H54 (cell line): ENCODE measurements at regions not wholly inside any gene's neighbourhood (a gene's known extent, or its start where the extent isn't known, plus 50 kb on each side); places are given as distances from the start of the nearest gene placed in this dataset.

Experiments used
- DNase-seq: peaks from one replicate; pipeline ENCODE4 v3.0.0; 2011; ENCODE audit warnings: low spot score, mixed read lengths; ENCODE audit not compliant: insufficient read length
- FAIRE-seq: peaks from 3 replicates; lab custom pipeline; 2011; peaks lifted over from hg19 to GRCh38; lab: Jason Lieb, UNC
- POLR2A ChIP-seq: IDR thresholded peaks from 2 replicates; pipeline ENCODE4 v1.6.1; 2011; ENCODE audit warnings: low read depth, mild to moderate bottlenecking, low read length

DNA sequence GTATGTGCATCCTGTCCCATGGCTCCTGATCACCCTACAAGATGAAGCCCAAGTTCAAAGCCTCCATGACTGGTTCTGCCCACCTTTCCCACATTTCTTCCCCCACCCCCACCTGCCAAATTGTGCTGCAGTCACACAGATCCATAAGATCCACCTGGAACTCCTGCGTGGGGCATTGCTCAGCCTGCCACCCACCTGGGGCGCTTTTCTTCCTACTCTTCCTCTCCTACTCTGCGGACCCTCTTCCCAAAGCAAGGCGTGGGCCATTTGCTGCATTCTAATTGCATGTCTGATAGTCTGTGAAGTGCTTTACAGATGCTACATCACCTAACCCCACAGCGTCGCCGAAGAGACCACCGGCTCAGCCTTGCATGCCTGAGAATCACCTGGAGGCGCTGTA is 402.4 kb upstream of the ID2 start:
- FAIRE-seq (no peak), DNase-seq (no peak)
- no peak for TF ChIP-seq POLR2A

DNA sequence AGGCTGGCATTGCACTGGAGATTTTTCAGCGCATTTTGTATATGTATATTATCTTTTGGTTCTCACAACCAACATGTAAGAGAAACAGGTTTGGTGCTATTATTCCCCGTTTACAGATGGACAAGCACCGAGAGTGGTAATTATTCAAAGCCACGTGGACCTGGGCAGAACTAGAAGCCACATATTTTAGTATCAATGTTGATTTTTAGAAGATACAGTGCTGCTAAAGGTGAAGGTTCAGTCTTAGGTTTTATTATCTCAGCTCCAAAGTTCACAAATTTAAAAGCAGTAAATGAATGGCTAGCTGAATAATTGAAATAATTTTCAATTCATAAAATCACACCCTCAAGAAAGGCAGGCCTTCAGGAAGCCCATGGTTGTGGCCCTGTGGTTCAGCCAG is 400.6 kb upstream of the ID2 start:
- DNase-seq (no peak), FAIRE-seq (no peak)
- no peak for TF ChIP-seq POLR2A

- no peak for DNase-seq
- no peak for FAIRE-seq
- TF ChIP-seq POLR2A = no peak
Measured at GRCh38 chr2:8281950-8282857, 399.7 kb upstream of the ID2 start.

- no peak for TF ChIP-seq POLR2A
- FAIRE-seq = no peak
Measured at GRCh38 chr2:8282858-8283252, 399.0 kb upstream of the ID2 start.

GRCh38 chr2:8285081-8285480 is 396.8 kb upstream of the ID2 start:
- no peak for FAIRE-seq
- DNase-seq = no peak
- no peak for TF ChIP-seq POLR2A

More at GRCh38 chr2:8282858-8283252, 399.0 kb upstream of the ID2 start:
- DNase-seq = no peak

DNA sequence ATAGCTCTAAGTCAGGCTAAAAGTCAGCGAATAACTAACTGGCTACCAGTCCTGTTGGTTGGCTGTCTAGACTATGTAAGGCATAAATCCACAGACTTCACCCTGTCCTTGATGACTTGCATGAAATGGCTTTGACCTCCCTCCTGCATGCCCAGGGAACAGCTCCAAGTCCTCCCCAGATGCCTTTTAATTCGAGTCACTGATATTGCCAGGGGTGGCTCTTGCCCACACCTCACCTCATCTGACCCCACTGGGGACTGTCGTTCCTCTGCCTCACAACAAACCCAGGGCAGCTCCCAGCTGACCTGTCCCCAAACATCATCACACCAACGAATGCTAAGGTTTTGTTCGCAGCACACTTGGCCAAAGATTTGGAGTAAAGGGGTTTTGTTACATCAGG is 396.0 kb upstream of the ID2 start:
- TF ChIP-seq POLR2A = no peak
- DNase-seq (no peak), FAIRE-seq (no peak)

DNA sequence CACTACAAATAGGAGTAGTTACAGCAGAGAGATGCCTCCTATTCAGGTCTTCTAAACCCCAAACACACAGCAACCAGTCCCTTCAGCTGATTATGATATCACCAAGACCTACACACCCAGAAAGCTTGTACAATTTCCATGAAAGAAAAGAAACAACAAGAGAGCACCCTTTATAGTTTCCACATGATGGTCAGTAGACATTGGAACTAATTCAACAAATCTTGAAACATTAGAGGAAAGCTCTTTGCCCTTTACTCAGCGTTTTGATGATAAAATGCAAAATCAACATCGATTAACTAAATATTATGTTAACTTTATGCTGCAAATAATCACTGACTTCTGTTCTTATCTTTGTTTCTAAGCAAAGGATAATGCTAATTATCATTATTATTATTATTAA is 393.6 kb upstream of the ID2 start:
- TF ChIP-seq POLR2A = no peak
- DNase-seq = no peak
- no peak for FAIRE-seq

DNA sequence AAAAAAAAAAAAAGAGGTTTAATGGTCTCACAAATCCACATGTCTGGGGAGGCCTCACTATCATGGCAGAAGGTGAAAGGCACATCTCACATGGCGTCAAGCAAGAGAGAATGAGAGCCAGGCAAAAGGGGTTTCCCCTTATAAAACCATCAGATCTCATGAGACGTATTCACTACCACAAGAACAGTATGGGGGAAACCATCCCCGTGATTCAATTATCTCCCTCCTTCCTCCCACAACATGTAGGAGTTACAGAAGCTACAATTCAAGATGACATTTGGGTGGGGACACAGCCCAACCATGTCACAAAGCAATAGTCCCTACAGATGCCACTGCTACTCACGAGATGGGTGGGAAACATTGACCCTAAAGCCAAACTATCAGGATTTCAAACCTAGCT is 392.7 kb upstream of the ID2 start:
- no peak for TF ChIP-seq POLR2A
- DNase-seq (no peak), FAIRE-seq (no peak)

GRCh38 chr2:8290771-8291352 is 391.0 kb upstream of the ID2 start:
- no peak for DNase-seq
- no peak for FAIRE-seq
- TF ChIP-seq POLR2A = no peak

DNA sequence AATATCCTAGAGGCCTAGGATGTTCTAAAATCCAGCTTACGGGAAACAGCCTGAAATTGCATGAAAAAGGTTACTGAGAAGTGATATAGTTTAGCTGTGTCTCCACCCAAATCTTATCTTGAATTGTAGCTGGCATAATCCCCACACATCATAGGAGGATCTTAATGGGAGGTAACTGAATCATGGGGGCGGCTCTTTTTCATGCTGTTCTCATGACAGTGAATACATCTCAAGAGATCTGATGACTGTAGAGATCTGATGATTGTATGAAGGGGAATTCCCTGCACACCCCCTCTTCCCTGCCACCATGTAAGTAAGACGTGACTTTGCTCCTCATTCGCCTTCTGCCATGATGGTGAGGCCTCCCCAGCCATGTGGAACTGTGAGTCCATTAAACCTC is 385.6 kb upstream of the ID2 start:
- TF ChIP-seq POLR2A = no peak
- FAIRE-seq = no peak
- no peak for DNase-seq

DNA sequence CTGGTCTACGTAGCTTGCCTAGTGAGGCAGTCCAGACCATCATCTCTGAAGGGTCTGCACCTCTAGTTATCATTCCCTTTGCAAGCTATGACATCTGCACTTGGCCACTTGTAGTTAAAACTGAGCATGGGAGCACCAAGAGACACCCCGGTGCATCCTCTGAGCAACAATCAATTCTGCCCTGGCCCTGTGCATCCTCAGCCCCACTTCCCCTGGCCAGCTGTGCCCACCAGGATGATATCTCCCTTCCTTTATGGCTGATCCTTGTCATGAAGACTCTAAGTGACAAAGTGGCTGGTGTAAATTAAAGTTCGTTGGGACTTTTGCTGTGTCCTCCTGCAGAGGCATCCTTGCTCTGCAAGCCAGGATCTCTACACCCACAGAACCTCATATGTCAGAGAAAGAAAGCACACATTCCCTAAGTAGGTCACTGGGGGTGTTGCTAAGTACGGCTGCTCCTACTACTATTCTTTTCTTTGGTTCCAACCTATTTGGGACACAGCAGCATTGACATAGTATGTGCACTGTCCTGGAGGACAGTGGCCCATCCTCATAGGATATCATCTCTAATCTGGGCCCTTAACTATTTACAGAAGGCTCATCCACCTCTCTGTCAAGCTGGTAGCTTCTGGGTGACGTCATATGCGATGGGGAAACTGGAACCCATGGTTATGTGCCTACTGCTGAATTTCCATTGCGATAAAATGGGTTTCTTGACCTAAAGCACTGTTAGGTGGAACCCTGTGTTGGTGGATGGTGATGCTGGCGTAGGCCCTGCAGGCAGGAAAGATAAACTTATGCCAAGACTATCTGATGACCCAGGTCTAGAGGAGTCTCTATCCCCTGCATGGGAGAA is 384.3 kb upstream of the ID2 start:
- DNase-seq (no peak), FAIRE-seq (no peak)
- TF ChIP-seq POLR2A = no peak

DNA sequence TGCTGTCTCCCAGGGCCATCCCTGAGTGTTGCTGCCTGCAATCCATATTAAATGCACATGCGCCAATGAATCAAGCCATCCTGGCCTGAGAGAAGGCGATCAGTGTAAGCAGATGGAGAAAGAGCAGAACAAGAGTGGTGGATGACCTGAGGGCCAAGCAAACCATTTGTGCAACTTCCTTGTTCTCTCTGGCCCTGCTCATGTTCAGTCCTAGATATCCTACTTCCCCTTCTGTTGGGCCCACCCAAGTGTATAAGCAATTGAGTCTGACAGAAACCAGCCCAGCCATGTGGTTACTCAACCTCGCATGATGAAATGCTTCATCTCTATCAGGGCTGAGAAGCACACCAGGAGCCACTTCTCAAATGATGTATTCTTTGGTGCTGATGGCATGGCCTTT is 383.1 kb upstream of the ID2 start:
- no peak for TF ChIP-seq POLR2A
- no peak for DNase-seq
- FAIRE-seq = no peak

DNA sequence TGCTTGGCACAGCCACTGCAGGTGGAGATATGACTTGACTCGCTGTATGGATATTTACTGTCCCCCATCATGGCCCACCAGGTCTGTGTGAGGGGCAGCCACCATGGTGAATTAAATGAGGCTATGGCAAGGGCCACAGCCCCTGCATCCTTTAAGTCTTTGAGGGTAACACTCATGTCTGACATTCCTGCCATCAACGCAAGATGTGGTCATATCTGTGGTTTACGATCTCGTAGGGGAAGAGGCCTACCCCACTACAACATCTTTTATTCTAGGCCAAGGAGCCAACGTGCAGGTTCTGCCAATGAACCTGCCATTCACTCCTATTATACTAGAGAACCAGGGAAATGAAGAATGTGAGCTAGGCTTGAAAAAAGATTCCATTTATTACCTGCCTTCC is 381.6 kb upstream of the ID2 start:
- DNase-seq (no peak), FAIRE-seq (no peak)
- no peak for TF ChIP-seq POLR2A

- DNase-seq (no peak), FAIRE-seq (no peak)
- TF ChIP-seq POLR2A = no peak
Measured at GRCh38 chr2:8300905-8301304, 381.0 kb upstream of the ID2 start.
